PFSK-1 (cell line): ENCODE measurements at regions not wholly inside any gene's neighbourhood (a gene's known extent, or its start where the extent isn't known, plus 50 kb on each side); places are given as distances from the start of the nearest gene placed in this dataset.

Experiments
- FOXP2 ChIP-seq: optimal IDR thresholded peaks from 2 replicates; pipeline ENCODE3; 2011; ENCODE audit warnings: borderline replicate concordance, control low read depth, inconsistent platforms; ENCODE audit not compliant: insufficient read depth; ENCODE audit errors: extremely low read length, extremely low read depth
- POLR2AphosphoS5 ChIP-seq: IDR thresholded peaks from 2 replicates; pipeline ENCODE4 v1.6.1; 2012; ENCODE audit warnings: low read depth, mild to moderate bottlenecking, control low read depth, low read length, moderate library complexity
- REST ChIP-seq, 2 experiments: IDR thresholded peaks; 2 replicates each; pipeline versions ENCODE4 v1.6.1 to v1.8.0; 2011 to 2012; ENCODE audit warnings: low read depth in 2 of 2, low read length in 2 of 2, control low read depth in 1 of 2, inconsistent platforms in 1 of 2, mild to moderate bottlenecking in 1 of 2, moderate library complexity in 1 of 2; ENCODE audit not compliant: insufficient read depth in 1 of 2
- SIN3A ChIP-seq: IDR thresholded peaks from 2 replicates; pipeline ENCODE4 v1.6.1; 2012; ENCODE audit warnings: mild to moderate bottlenecking, low read length, moderate library complexity, borderline replicate concordance; ENCODE audit not compliant: insufficient read depth
- TAF1 ChIP-seq: IDR thresholded peaks from 2 replicates; pipeline ENCODE4 v1.6.1; 2012; ENCODE audit warnings: low read length, control low read depth, borderline replicate concordance; ENCODE audit not compliant: insufficient read depth

- TF ChIP-seq TAF1 (no peak), REST (IDR thresholded peaks at IDR 0.05; ENCODE audit: insufficient read depth in 1 of 2, low read depth in 2 of 2, low read length in 2 of 2) (no peak), SIN3A (no peak), FOXP2 (no peak), POLR2AphosphoS5 (no peak)
Measured at GRCh38 chr17:70825321-70826125, 656.2 kb downstream of the KCNJ2 start.

GRCh38 chr17:70829876-70830275, 660.5 kb downstream of the KCNJ2 start:
- TF ChIP-seq TAF1 (no peak), SIN3A (no peak), FOXP2 (no peak)

- no peak for TF ChIP-seq TAF1
- TF ChIP-seq FOXP2 = no peak
Measured at GRCh38 chr17:70834039-70834438, 664.7 kb downstream of the KCNJ2 start.

GRCh38 chr17:70848785-70849184, 679.5 kb downstream of the KCNJ2 start:
- TF ChIP-seq TAF1 = no peak
- no peak for TF ChIP-seq POLR2AphosphoS5
- TF ChIP-seq FOXP2 = no peak
- no peak for TF ChIP-seq SIN3A
- no peak for TF ChIP-seq REST (IDR thresholded peaks at IDR 0.05; ENCODE audit: insufficient read depth in 1 of 2, low read depth in 2 of 2, low read length in 2 of 2)

GRCh38 chr17:70855401-70856054, 686.2 kb downstream of the KCNJ2 start:
- no peak for TF ChIP-seq POLR2AphosphoS5
- no peak for TF ChIP-seq FOXP2
- TF ChIP-seq SIN3A = no peak
- no peak for TF ChIP-seq REST (IDR thresholded peaks at IDR 0.05; ENCODE audit: insufficient read depth in 1 of 2, low read depth in 2 of 2, low read length in 2 of 2)
- no peak for TF ChIP-seq TAF1

GRCh38 chr17:70857351-70857750, 688.0 kb downstream of the KCNJ2 start:
- TF ChIP-seq TAF1 = no peak
- no peak for TF ChIP-seq REST (IDR thresholded peaks at IDR 0.05; ENCODE audit: insufficient read depth in 1 of 2, low read depth in 2 of 2, low read length in 2 of 2)
- TF ChIP-seq FOXP2 = no peak
